Liver (tissue), 8 donors: ENCODE measurements at regions not wholly inside any gene's neighbourhood (a gene's known extent, or its start where the extent isn't known, plus 50 kb on each side); places are given as distances from the start of the nearest gene placed in this dataset.

ENCODE experiments used
- DNase-seq: peaks from one replicate; pipeline ENCODE4 v3.0.0-alpha.2; 2017; ENCODE audit warnings: low spot score
- H3K27ac ChIP-seq, 2 donors: one replicate each; pipeline ENCODE4 v1.7.0; 2013; ENCODE audit warnings: inconsistent platforms in 2 of 2, low read length in 2 of 2, control low read depth in 1 of 2, low read depth in 1 of 2, mild to moderate bottlenecking in 1 of 2
- H3K27me3 ChIP-seq, 4 donors: one replicate each; pipeline versions ENCODE4 v1.6.1 to v1.7.0; 2013; ENCODE audit warnings: low read length in 3 of 4, inconsistent platforms in 1 of 4, mild to moderate bottlenecking in 1 of 4, moderate library complexity in 1 of 4; ENCODE audit not compliant: control insufficient read depth in 4 of 4, insufficient read depth in 4 of 4
- H3K36me3 ChIP-seq, 4 donors: one replicate each; pipeline versions ENCODE4 v1.6.1 to v1.7.0; 2013; ENCODE audit warnings: low read length in 3 of 4, mild to moderate bottlenecking in 3 of 4, low read depth in 1 of 4, moderate library complexity in 1 of 4; ENCODE audit not compliant: control insufficient read depth in 4 of 4, insufficient read depth in 3 of 4
- H3K4me1 ChIP-seq, 4 donors: one replicate each; pipeline versions ENCODE4 v1.6.1 to v1.7.0; 2013; ENCODE audit warnings: low read length in 3 of 4, mild to moderate bottlenecking in 3 of 4, moderate library complexity in 1 of 4; ENCODE audit not compliant: control insufficient read depth in 4 of 4, insufficient read depth in 4 of 4
- H3K4me3 ChIP-seq, 3 donors: one replicate each; pipeline versions ENCODE4 v1.6.1 to v1.7.0; 2013; ENCODE audit warnings: low read length in 3 of 3, control low read depth in 1 of 3, low read depth in 1 of 3, mild to moderate bottlenecking in 1 of 3
- H3K9ac ChIP-seq, 2 donors: one replicate each; pipeline ENCODE4 v1.7.0; 2013; ENCODE audit warnings: low read length in 2 of 2, mild to moderate bottlenecking in 2 of 2, moderate library complexity in 2 of 2, control low read depth in 1 of 2, low read depth in 1 of 2
- H3K9me3 ChIP-seq, 4 donors: one replicate each; pipeline versions ENCODE4 v1.6.1 to v1.7.0; 2013; ENCODE audit warnings: low read length in 3 of 4; ENCODE audit not compliant: control insufficient read depth in 4 of 4
- ATF3 ChIP-seq: IDR thresholded peaks from 2 replicates; pipeline ENCODE4 v1.6.1; 2016; ENCODE audit warnings: antibody characterized with exemption
- CTCF ChIP-seq: fragments of 150-350 bp; IDR thresholded peaks from 2 replicates; pipeline ENCODE4 v1.5.1; 2017; ENCODE audit warnings: improper control_type of control experiment, low read depth, low read length; ENCODE audit not compliant: missing input control
- EGR1 ChIP-seq, 2 donors: IDR thresholded peaks; 2 replicates each; pipeline ENCODE4 v1.6.1; 2016 to 2018; ENCODE audit warnings: antibody characterized with exemption in 2 of 2, low read depth in 2 of 2
- FOXA1 ChIP-seq: IDR thresholded peaks from 2 replicates; pipeline ENCODE4 v1.6.1; 2016; ENCODE audit warnings: antibody characterized with exemption
- FOXA2 ChIP-seq: IDR thresholded peaks from 2 replicates; pipeline ENCODE4 v1.6.1; 2016; ENCODE audit warnings: antibody characterized with exemption
- GABPA ChIP-seq, 2 donors: IDR thresholded peaks in 1 of 2; conservative IDR thresholded peaks in 1 of 2; 2 replicates each; pipeline ENCODE4 v1.6.1; 2016; ENCODE audit warnings: antibody characterized with exemption in 2 of 2, mild to moderate bottlenecking in 1 of 2, moderate library complexity in 1 of 2
- HNF4A ChIP-seq, 2 donors: conservative IDR thresholded peaks; 2 replicates each; pipeline ENCODE4 v1.6.1; 2016; ENCODE audit warnings: antibody characterized with exemption in 2 of 2, mild to moderate bottlenecking in 2 of 2
- HNF4G ChIP-seq: IDR thresholded peaks from 2 replicates; pipeline ENCODE4 v1.6.1; 2016; ENCODE audit warnings: antibody characterized with exemption
- JUND ChIP-seq, 2 donors: IDR thresholded peaks; 2 replicates each; pipeline ENCODE4 v1.6.1; 2016; ENCODE audit warnings: antibody characterized with exemption in 2 of 2
- MAX ChIP-seq: IDR thresholded peaks from 2 replicates; pipeline ENCODE4 v1.6.1; 2016; ENCODE audit warnings: antibody characterized with exemption
- NR2F2 ChIP-seq: IDR thresholded peaks from 2 replicates; pipeline ENCODE4 v1.6.1; 2016; ENCODE audit warnings: antibody characterized with exemption
- RAD21 ChIP-seq, 2 donors: IDR thresholded peaks; 2 replicates each; pipeline ENCODE4 v1.6.1; 2016; ENCODE audit warnings: antibody characterized with exemption in 2 of 2, mild to moderate bottlenecking in 2 of 2
- REST ChIP-seq: IDR thresholded peaks from 2 replicates; pipeline ENCODE4 v1.6.1; 2016; ENCODE audit warnings: antibody characterized with exemption, mild to moderate bottlenecking
- RXRA ChIP-seq, 2 donors: IDR thresholded peaks; 2 replicates each; pipeline ENCODE4 v1.6.1; 2017 to 2018; ENCODE audit warnings: antibody characterized with exemption in 2 of 2, mild to moderate bottlenecking in 1 of 2
- SP1 ChIP-seq: IDR thresholded peaks from 2 replicates; pipeline ENCODE4 v1.6.1; 2018; ENCODE audit warnings: antibody characterized with exemption, mild to moderate bottlenecking
- TAF1 ChIP-seq: conservative IDR thresholded peaks from 2 replicates; pipeline ENCODE4 v1.6.1; 2016; ENCODE audit warnings: antibody characterized with exemption, mild to moderate bottlenecking
- YY1 ChIP-seq: IDR thresholded peaks from 2 replicates; pipeline ENCODE4 v1.6.1; 2016; ENCODE audit warnings: antibody characterized with exemption, mild to moderate bottlenecking
- ZBTB33 ChIP-seq: IDR thresholded peaks from 2 replicates; pipeline ENCODE4 v1.6.1; 2016; ENCODE audit warnings: antibody characterized with exemption
- WGBS: extraction: QIAGEN DNeasy Blood & Tissue Kit; methylation state at CpG from one replicate; pipeline ENCODE4 v1.1.7; 2013; 5-methylcytosine and 5-hydroxymethylcytosine counted together
- donor health status: healthy.
- donor health status: healthy.
- donor health status: healthy.
- donor health status: healthy.
- donor health status: healthy.

GRCh38 chr14:44422699-44423098 lies 84.4 kb downstream of the FSCB start:
- Histone ChIP-seq H3K9me3 (peaks cover 0 to 3% (median 0%) of the 10 kb centered on the region in 4 donors), H3K4me3 (no peak overlapping the region), H3K9ac (no peak overlapping the region), H3K27me3 (no peaks in the 10 kb centered on the region), H3K27ac (no peak overlapping the region), H3K4me1 (no peaks in the 10 kb centered on the region), H3K36me3 (no peaks in the 10 kb centered on the region)
- DNase-seq = no peak
- 87% methylated on average over 4 of the region's 4 CpGs for WGBS
- no peak for TF ChIP-seq FOXA2
- TF ChIP-seq TAF1 = no peak
- no peak for TF ChIP-seq RXRA (IDR thresholded peaks at IDR 0.05)
- no peak for TF ChIP-seq HNF4A (conservative IDR thresholded peaks at IDR 0.05)
- no peak for TF ChIP-seq GABPA (IDR thresholded peaks at IDR 0.05 in 1 of 2, conservative IDR thresholded peaks at IDR 0.05 in 1 of 2)
- no peak for TF ChIP-seq HNF4G
- no peak for TF ChIP-seq RAD21 (IDR thresholded peaks at IDR 0.05)
- TF ChIP-seq JUND (IDR thresholded peaks at IDR 0.05) = no peak
- no peak for TF ChIP-seq MAX
- TF ChIP-seq SP1 = no peak
- TF ChIP-seq REST = no peak
- no peak for TF ChIP-seq ZBTB33
- no peak for TF ChIP-seq CTCF

GRCh38 chr14:44420226-44420625 lies 86.9 kb downstream of the FSCB start:
- no peaks in the 10 kb centered on the region for H3K36me3 ChIP-seq
- no peak overlapping the region for H3K4me3 ChIP-seq
- no peaks in the 10 kb centered on the region for H3K4me1 ChIP-seq
- peaks cover 0 to 4% (median 0%) of the 10 kb centered on the region in 4 donors for H3K9me3 ChIP-seq
- no peak overlapping the region for H3K27ac ChIP-seq
- WGBS = 87% methylated on average over 1 of the region's 1 CpG
- H3K27me3 ChIP-seq = no peaks in the 10 kb centered on the region
- H3K9ac ChIP-seq = no peak overlapping the region
- no peak for DNase-seq
- TF ChIP-seq JUND (IDR thresholded peaks at IDR 0.05) = no peak
- no peak for TF ChIP-seq ZBTB33
- TF ChIP-seq HNF4A (conservative IDR thresholded peaks at IDR 0.05) = no peak
- TF ChIP-seq FOXA2 = no peak
- TF ChIP-seq NR2F2 = no peak
- no peak for TF ChIP-seq MAX
- TF ChIP-seq ATF3 = no peak
- TF ChIP-seq REST = no peak
- no peak for TF ChIP-seq TAF1
- no peak for TF ChIP-seq FOXA1
- no peak for TF ChIP-seq EGR1 (IDR thresholded peaks at IDR 0.05; ENCODE audit: low read depth in 2 of 2)
- TF ChIP-seq YY1 = no peak
- no peak for TF ChIP-seq RXRA (IDR thresholded peaks at IDR 0.05)
